Spleen (tissue), 7 donors: ENCODE measurements at regions not wholly inside any gene's neighbourhood (a gene's known extent, or its start where the extent isn't known, plus 50 kb on each side); places are given as distances from the start of the nearest gene placed in this dataset.

Experiments
- POLR2A ChIP-seq, 3 donors: fragments of 450-650 bp; IDR thresholded peaks; one replicate each; pipeline ENCODE4 v1.5.1; 2017; ENCODE audit warnings: antibody characterized with exemption in 3 of 3, mild to moderate bottlenecking in 1 of 3
- POLR2AphosphoS5 ChIP-seq, 3 donors: sonication (generic); formaldehyde crosslinking; IDR thresholded peaks; one replicate each; pipeline ENCODE4 v1.5.1; 2017; ENCODE audit warnings: antibody characterized with exemption in 3 of 3
- TF ChIP-seq, protein P1 (sequence below), 11 experiments: fragments of 200-600 bp in 7 of 11; fragments of 450-650 bp in 4 of 11; sonication (generic) in 4 of 11; IDR thresholded peaks in 8 of 11; conservative IDR thresholded peaks in 3 of 11; 1 replicate in 7 of 11; 2 replicates in 4 of 11; pipeline versions ENCODE4 v1.4.0 to v1.8.0; 2016 to 2021; ENCODE audit warnings: antibody characterized with exemption in 11 of 11, inconsistent platforms in 4 of 11, mild to moderate bottlenecking in 1 of 11
- donor health status: DM: no; HTN: no; CAD: no; lungs with moderate emphysema.
- donor health status: DM: no; HTN: no; CAD: no.
- donor health status: DM: no; HTN: no; CAD: no.

DNA sequence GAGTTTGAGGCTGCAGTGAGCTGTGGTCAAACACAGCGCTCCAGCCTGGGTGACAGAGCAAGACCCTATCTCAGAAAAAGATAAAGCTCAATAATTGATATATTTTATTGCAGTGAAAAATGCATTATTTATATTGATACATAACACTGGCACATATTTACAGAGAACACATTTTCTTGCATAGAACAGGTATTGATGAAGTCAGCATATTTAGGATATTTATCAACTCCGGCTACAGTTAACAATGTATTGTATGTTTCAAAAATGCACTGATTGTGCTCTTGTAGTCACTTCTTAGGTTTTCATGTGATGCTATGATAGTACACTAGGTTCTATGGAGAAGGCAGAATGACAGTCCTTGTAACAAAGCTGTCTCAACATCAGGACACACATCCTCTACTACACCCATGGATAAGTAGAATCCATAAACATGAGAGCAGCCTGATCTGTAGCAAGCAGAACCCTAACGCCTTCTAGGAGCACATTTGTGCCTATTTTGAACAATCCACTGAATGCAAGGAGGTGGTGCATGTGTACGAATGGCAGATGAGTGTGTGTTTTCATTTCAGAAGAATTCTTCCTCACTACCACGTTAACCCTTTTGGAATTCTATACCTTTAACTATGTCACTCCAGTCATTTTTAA, 586.1 kb upstream of the CELF2 start:
- TF ChIP-seq, protein P1, sequence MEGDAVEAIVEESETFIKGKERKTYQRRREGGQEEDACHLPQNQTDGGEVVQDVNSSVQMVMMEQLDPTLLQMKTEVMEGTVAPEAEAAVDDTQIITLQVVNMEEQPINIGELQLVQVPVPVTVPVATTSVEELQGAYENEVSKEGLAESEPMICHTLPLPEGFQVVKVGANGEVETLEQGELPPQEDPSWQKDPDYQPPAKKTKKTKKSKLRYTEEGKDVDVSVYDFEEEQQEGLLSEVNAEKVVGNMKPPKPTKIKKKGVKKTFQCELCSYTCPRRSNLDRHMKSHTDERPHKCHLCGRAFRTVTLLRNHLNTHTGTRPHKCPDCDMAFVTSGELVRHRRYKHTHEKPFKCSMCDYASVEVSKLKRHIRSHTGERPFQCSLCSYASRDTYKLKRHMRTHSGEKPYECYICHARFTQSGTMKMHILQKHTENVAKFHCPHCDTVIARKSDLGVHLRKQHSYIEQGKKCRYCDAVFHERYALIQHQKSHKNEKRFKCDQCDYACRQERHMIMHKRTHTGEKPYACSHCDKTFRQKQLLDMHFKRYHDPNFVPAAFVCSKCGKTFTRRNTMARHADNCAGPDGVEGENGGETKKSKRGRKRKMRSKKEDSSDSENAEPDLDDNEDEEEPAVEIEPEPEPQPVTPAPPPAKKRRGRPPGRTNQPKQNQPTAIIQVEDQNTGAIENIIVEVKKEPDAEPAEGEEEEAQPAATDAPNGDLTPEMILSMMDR (IDR thresholded peaks at IDR 0.05 in 8 of 11, conservative IDR thresholded peaks at IDR 0.05 in 3 of 11): no peak
- TF ChIP-seq POLR2AphosphoS5 (IDR thresholded peaks at IDR 0.05): no peak
- TF ChIP-seq POLR2A (IDR thresholded peaks at IDR 0.05): no peak
